ENCODE measurements at regions not wholly inside any gene's neighbourhood (a gene's known extent, or its start where the extent isn't known, plus 50 kb on each side); places are given as distances from the start of the nearest gene placed in this dataset.
"Not testable (repeated sequence)": the region's sequence is repeated elsewhere in the genome, so short reads cannot be mapped to it uniquely, and the experiment has no call there.

GRCh38 chr9:138199917-138200316 is 322.3 kb downstream of the CACNA1B start:
- POLR2A ChIA-PET (ENCODE audit: partially characterized antibody); H2BK15ac ChIP-seq (ENCODE audit: low read length); H3K4me1 ChIP-seq (replicated peaks in 1 of 4; ENCODE audit: control insufficient read depth in 3 of 4, insufficient read depth in 4 of 4, low read length in 3 of 4); H3K36me3 ChIP-seq (ENCODE audit: control insufficient read depth in 2 of 4, insufficient read depth in 4 of 4, low read length in 3 of 4); H2BK5ac ChIP-seq (ENCODE audit: low read depth, low read length); H3K23me2 ChIP-seq (ENCODE audit: low read depth, low read length); H4K91ac ChIP-seq (replicated peaks; ENCODE audit: insufficient read length, low read length); H4K20me1 ChIP-seq (replicated peaks in 1 of 2; ENCODE audit: control insufficient read depth in 1 of 2, insufficient read depth in 2 of 2, low read length in 2 of 2); H2BK20ac ChIP-seq (ENCODE audit: low read length); H3K79me1 ChIP-seq (ENCODE audit: low read depth, low read length); H3K27ac ChIP-seq (ENCODE audit: low read depth, low read length); H3K23ac ChIP-seq (ENCODE audit: insufficient read length); H2BK12ac ChIP-seq (ENCODE audit: low read depth, low read length); CTCF ChIA-PET (ENCODE audit: partially characterized antibody); H3K4me2 ChIP-seq (ENCODE audit: insufficient read depth in 1 of 2, low read depth in 2 of 2, low read length in 2 of 2); H3K27me3 ChIP-seq (replicated peaks in 1 of 4; ENCODE audit: control insufficient read depth in 3 of 4, extremely low read depth in 1 of 4, insufficient read depth in 3 of 4, low read length in 3 of 4); H2AFZ ChIP-seq (ENCODE audit: low read length); H3K79me2 ChIP-seq (ENCODE audit: control insufficient read depth in 1 of 2, insufficient read depth in 2 of 2, low read length in 2 of 2); H2AK5ac ChIP-seq (ENCODE audit: low read depth, low read length); H4K8ac ChIP-seq (ENCODE audit: extremely low read depth, insufficient read depth, low read length); H3K18ac ChIP-seq (ENCODE audit: extremely low read depth, low read length); H4K5ac ChIP-seq (ENCODE audit: insufficient read length, low read depth, low read length); H3K56ac ChIP-seq (replicated peaks; ENCODE audit: insufficient read length, low read depth, low read length); H3K9ac ChIP-seq (replicated peaks in 1 of 4; ENCODE audit: extremely low read depth in 1 of 4, low read depth in 3 of 4, low read length in 3 of 4); H2BK120ac ChIP-seq (replicated peaks; ENCODE audit: low read depth, low read length); DNase-seq (ENCODE audit: low read depth in 1 of 2, low spot score in 2 of 2); H3K14ac ChIP-seq (ENCODE audit: insufficient read length); H3K4me3 ChIP-seq (ENCODE audit: extremely low read depth in 1 of 4, insufficient read depth in 2 of 4, low read depth in 3 of 4, low read length in 4 of 4); FAIRE-seq; H3K4ac ChIP-seq (replicated peaks; ENCODE audit: insufficient read length, low read depth, low read length): not testable (repeated sequence)
- H3K9me3 ChIP-seq (ENCODE audit: insufficient read depth in 2 of 2, low read depth in 1 of 2, low read length in 1 of 2): peaks cover 2 to 26% of the 10 kb centered on the region in 2 experiments; a peak in 2 of 4 replicates
- 88% methylated on average over 12 of the region's 12 CpGs; no CpG with 5 or more reads in 1 of the 2 experiments for WGBS, 2 experiments (ENCODE audit: extremely low coverage in 1 of 2, insufficient coverage in 1 of 2, insufficient read length in 1 of 2, insufficient replicate concordance in 2 of 2, low coverage in 1 of 2, low lambda C conversion rate in 2 of 2, missing lambda C conversion rate in 1 of 2)

GRCh38 chr9:138200481-138201142 is 323.0 kb downstream of the CACNA1B start:
- H2BK120ac ChIP-seq (replicated peaks; ENCODE audit: low read depth, low read length); H3K23ac ChIP-seq (ENCODE audit: insufficient read length); H4K20me1 ChIP-seq (replicated peaks in 1 of 2; ENCODE audit: control insufficient read depth in 1 of 2, insufficient read depth in 2 of 2, low read length in 2 of 2); H3K27ac ChIP-seq (ENCODE audit: low read depth, low read length); H3K79me1 ChIP-seq (ENCODE audit: low read depth, low read length); H2BK15ac ChIP-seq (ENCODE audit: low read length); H4K5ac ChIP-seq (ENCODE audit: insufficient read length, low read depth, low read length); H3K4me3 ChIP-seq (ENCODE audit: extremely low read depth in 1 of 4, insufficient read depth in 2 of 4, low read depth in 3 of 4, low read length in 4 of 4); H3K4me2 ChIP-seq (ENCODE audit: insufficient read depth in 1 of 2, low read depth in 2 of 2, low read length in 2 of 2); H3K79me2 ChIP-seq (ENCODE audit: control insufficient read depth in 1 of 2, insufficient read depth in 2 of 2, low read length in 2 of 2); POLR2A ChIA-PET (ENCODE audit: partially characterized antibody); DNase-seq (ENCODE audit: low read depth in 1 of 2, low spot score in 2 of 2); CTCF ChIA-PET (ENCODE audit: partially characterized antibody); H4K8ac ChIP-seq (ENCODE audit: extremely low read depth, insufficient read depth, low read length); H3K4ac ChIP-seq (replicated peaks; ENCODE audit: insufficient read length, low read depth, low read length); H3K23me2 ChIP-seq (ENCODE audit: low read depth, low read length); H3K14ac ChIP-seq (ENCODE audit: insufficient read length); FAIRE-seq; H3K56ac ChIP-seq (replicated peaks; ENCODE audit: insufficient read length, low read depth, low read length); H2BK5ac ChIP-seq (ENCODE audit: low read depth, low read length); H2BK20ac ChIP-seq (ENCODE audit: low read length); H3K36me3 ChIP-seq (ENCODE audit: control insufficient read depth in 2 of 4, insufficient read depth in 4 of 4, low read length in 3 of 4); H2AFZ ChIP-seq (ENCODE audit: low read length); H2AK5ac ChIP-seq (ENCODE audit: low read depth, low read length); H3K9ac ChIP-seq (replicated peaks in 1 of 4; ENCODE audit: extremely low read depth in 1 of 4, low read depth in 3 of 4, low read length in 3 of 4); H3K4me1 ChIP-seq (replicated peaks in 1 of 4; ENCODE audit: control insufficient read depth in 3 of 4, insufficient read depth in 4 of 4, low read length in 3 of 4); H4K91ac ChIP-seq (replicated peaks; ENCODE audit: insufficient read length, low read length); H3K18ac ChIP-seq (ENCODE audit: extremely low read depth, low read length); H3K27me3 ChIP-seq (replicated peaks in 1 of 4; ENCODE audit: control insufficient read depth in 3 of 4, extremely low read depth in 1 of 4, insufficient read depth in 3 of 4, low read length in 3 of 4); H2BK12ac ChIP-seq (ENCODE audit: low read depth, low read length): not testable (repeated sequence)
- peaks cover 2 to 26% of the 10 kb centered on the region in 2 experiments; a peak in 2 of 4 replicates for H3K9me3 ChIP-seq (ENCODE audit: insufficient read depth in 2 of 2, low read depth in 1 of 2, low read length in 1 of 2)
- 87% methylated on average over 9 of the region's 11 CpGs; no CpG with 5 or more reads in 1 of the 2 experiments for WGBS, 2 experiments (ENCODE audit: extremely low coverage in 1 of 2, insufficient coverage in 1 of 2, insufficient read length in 1 of 2, insufficient replicate concordance in 2 of 2, low coverage in 1 of 2, low lambda C conversion rate in 2 of 2, missing lambda C conversion rate in 1 of 2)
